ENCODE measurements at regions not wholly inside any gene's neighbourhood (a gene's known extent, or its start where the extent isn't known, plus 50 kb on each side); places are given as distances from the start of the nearest gene placed in this dataset.
"Not testable (repeated sequence)": the region's sequence is repeated elsewhere in the genome, so short reads cannot be mapped to it uniquely, and the experiment has no call there.

DNA sequence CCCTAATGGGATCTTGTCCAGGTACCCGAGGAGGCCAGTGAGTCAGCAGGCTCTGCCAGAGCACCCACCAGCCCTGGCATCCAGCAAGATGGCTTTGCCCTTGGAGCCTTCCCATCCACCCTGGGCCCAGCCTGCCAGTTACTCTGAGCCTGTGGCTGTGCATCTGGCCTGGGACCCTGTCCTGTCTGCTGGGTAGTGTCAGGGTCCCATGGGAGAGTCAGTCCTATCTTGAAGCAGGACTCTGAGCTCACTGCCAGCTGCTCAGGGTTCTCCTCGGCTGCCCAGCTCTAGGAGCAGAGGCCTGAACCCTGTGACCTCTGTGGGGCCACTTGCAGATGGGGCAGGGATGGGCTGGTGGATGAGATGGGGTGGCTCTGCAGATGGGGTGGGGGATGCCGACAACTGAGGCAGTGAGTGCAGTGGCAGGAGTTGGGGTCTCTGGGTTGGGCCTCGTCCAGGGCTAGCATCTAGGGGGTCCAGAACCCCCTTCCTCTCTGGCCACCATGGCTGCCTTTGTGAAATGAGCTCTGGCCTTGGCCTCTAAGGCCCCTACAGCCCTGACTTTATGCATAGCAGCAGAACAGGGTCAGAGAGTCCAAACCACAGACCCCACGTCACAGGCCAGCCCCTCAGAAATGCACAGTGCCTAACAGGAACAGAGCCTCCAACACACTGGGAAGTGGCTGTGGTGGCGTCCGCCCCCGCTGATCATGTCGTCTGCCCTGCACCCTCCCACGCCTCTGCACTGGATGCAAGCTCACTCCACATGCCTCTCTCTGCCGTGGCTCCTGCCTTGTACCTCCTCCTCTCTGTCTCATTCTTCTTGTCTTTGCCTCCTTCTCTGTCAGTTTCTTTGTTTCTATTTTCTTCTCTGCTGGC, 88.1 kb upstream of the RET start:
- Histone ChIP-seq H3K27ac (ENCODE audit: low read depth, low read length) (no peak overlapping the region), H3K27me3 (ENCODE audit: insufficient read depth, low read length) (peaks cover 10% of the 10 kb centered on the region; the same call in 1 of the 2 replicates), H2AFZ (ENCODE audit: low read length, unreplicated experiment) (no peak overlapping the region), H3K4me1 (ENCODE audit: control insufficient read depth, insufficient read depth, low read length, unreplicated experiment) (no peaks in the 10 kb centered on the region), H3K36me3 (ENCODE audit: insufficient read depth, low read length) (no peaks in the 10 kb centered on the region), H3K4me3 (ENCODE audit: low read depth, low read length) (no peak overlapping the region), H3K79me2 (ENCODE audit: control insufficient read depth, insufficient read depth, low read length, unreplicated experiment) (no peaks in the 10 kb centered on the region)

DNA sequence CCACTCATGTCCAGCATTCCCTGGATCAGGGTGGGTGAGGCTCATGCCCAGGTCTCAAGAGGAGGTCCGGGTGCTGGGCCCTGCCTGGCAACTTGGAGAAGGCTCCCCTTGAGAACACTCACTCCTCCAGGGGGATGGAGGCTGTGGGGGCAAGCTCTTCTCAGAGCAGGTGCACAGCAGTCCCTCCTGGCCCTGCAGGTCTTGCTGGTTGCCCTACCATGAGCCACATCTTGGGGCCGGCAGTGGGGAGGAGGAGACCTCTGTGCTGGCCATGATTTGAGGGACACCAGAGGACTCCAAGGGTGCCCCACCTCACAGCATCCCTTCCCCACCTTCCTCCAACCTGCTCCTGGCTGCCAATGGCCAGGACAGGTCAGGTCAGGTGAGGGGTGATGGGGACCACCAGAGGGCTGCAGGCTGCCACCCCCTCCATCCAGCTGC, 87.4 kb upstream of the RET start:
- no peak overlapping the region for H3K4me3 ChIP-seq (ENCODE audit: low read depth, low read length)
- peaks cover 10% of the 10 kb centered on the region; the same call in 1 of the 2 replicates for H3K27me3 ChIP-seq (ENCODE audit: insufficient read depth, low read length)
- no peak overlapping the region for H3K27ac ChIP-seq (ENCODE audit: low read depth, low read length)
- H3K36me3 ChIP-seq (ENCODE audit: insufficient read depth, low read length): no peaks in the 10 kb centered on the region
- H2AFZ ChIP-seq (ENCODE audit: low read length, unreplicated experiment): no peak overlapping the region
- H3K4me1 ChIP-seq (ENCODE audit: control insufficient read depth, insufficient read depth, low read length, unreplicated experiment): no peaks in the 10 kb centered on the region
- H3K79me2 ChIP-seq (ENCODE audit: control insufficient read depth, insufficient read depth, low read length, unreplicated experiment): no peaks in the 10 kb centered on the region

DNA sequence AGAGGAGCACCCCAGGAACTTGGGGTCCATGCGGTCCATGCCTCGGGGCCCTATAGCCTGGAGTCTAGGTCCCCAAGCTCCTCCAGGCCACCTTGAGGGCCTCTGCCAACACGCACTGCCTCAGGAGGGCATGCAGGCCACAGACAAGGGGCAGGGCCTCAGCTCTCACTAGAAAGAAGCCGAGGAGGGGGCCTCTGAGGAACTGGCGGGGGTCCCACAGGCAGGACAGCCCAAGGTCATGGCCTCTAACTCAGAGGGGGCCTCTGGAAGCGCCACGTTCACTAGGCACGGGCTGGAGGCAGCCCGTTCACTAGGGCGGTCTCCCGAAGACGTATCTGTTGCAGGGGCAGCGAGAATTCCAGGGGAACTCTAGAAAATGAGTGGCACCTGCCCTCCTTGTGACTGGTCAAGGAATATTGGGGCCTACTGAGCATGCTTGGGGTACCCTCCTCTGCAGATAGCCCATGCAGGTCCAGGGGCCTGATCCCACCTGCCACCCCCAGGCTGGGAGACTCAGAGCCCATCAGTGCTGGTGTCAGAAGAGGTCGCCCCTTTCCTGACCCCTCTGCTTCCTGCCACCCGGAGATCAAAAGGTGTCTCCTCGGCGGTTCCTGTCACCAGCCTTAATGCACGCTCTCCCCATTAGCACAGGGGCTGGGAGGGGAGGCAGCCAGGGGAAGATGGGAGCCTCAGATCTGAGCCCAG, 86.7 kb upstream of the RET start:
- Histone ChIP-seq H3K27me3 (ENCODE audit: insufficient read depth, low read length) (peaks cover 10% of the 10 kb centered on the region; the same call in 1 of the 2 replicates), H2AFZ (ENCODE audit: low read length, unreplicated experiment) (no peak overlapping the region), H3K36me3 (ENCODE audit: insufficient read depth, low read length) (no peaks in the 10 kb centered on the region), H3K4me3 (ENCODE audit: low read depth, low read length) (no peak overlapping the region), H3K79me2 (ENCODE audit: control insufficient read depth, insufficient read depth, low read length, unreplicated experiment) (no peaks in the 10 kb centered on the region), H3K4me1 (ENCODE audit: control insufficient read depth, insufficient read depth, low read length, unreplicated experiment) (no peaks in the 10 kb centered on the region), H3K27ac (ENCODE audit: low read depth, low read length) (no peak overlapping the region)

DNA sequence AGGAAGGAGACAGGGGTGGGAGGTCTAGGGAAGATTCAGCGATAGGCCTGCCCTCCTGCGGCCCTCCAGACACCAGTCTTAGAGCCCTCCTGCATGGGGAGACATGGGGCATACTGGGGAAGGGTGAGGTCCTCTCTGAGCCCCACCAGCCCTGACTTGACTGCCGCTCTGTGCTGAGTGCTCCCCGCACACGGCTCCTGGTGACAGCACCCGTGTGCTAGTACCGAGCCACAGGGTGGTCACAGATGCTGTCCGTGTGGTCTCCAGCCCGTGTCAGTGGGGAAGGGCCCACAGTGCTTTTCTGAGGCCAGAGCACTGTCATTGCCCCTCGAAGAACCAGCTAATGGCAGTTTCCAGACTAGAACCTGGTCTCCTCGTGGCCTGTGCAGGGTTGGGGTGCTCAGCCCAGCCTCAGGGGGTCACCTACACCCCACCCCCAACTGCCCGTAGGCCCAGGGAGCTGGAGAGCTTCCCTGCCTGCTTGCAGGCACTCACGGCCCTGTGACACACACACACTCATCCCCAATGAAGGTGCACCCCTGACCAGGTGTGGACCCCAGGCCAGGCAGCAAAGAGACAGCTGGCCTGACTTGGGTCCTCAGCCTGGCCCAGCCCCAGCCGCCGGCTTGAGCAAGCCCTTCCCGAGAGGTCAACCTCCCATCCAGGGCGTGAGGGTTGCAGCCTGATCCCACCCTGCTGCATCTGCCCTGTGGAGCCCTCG, 86.0 kb upstream of the RET start:
- H3K36me3 ChIP-seq (ENCODE audit: insufficient read depth, low read length): no peaks in the 10 kb centered on the region
- no peaks in the 10 kb centered on the region for H3K4me1 ChIP-seq (ENCODE audit: control insufficient read depth, insufficient read depth, low read length, unreplicated experiment)
- no peak overlapping the region for H3K27ac ChIP-seq (ENCODE audit: low read depth, low read length)
- peaks cover 10% of the 10 kb centered on the region; the same call in 1 of the 2 replicates for H3K27me3 ChIP-seq (ENCODE audit: insufficient read depth, low read length)
- H3K79me2 ChIP-seq (ENCODE audit: control insufficient read depth, insufficient read depth, low read length, unreplicated experiment): no peaks in the 10 kb centered on the region
- H2AFZ ChIP-seq (ENCODE audit: low read length, unreplicated experiment): no peak overlapping the region
- no peak overlapping the region for H3K4me3 ChIP-seq (ENCODE audit: low read depth, low read length)

DNA sequence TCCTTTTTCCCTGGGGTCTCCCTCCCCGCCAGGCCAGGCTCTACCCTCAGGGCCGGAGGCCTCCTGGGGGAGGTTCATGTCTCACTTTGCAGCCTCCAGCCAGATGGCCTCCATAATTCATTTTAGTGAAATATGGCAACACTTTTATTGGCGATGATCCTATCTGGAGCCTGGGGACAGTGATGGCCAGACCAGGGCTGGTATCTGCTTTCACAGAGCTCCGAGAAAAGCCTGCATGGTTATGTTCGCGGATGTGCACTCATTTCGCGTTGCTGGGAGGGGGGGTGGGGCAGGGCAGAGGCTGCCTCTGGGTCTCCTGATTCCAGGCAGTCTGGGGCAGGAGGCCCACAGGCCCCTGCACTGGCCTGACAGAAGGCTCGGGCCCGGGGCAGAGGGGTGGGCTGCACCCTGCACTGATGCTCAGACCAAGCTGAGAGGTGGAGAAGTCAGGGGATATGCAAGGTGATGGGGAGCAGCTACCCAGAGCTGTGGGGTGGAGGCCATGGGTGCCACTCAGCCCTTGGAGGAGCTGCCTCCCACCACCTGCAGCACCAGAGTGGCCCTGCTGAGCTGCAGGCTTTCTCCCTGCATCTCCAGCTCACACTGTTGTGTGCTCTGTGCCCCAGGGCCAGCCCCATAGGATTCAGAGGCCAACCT, 85.3 kb upstream of the RET start:
- H3K36me3 ChIP-seq (ENCODE audit: insufficient read depth, low read length): no peaks in the 10 kb centered on the region
- H2AFZ ChIP-seq (ENCODE audit: low read length, unreplicated experiment): no peak overlapping the region
- H3K27me3 ChIP-seq (ENCODE audit: insufficient read depth, low read length): peaks cover 10% of the 10 kb centered on the region; the same call in 1 of the 2 replicates
- no peak overlapping the region for H3K4me3 ChIP-seq (ENCODE audit: low read depth, low read length)
- no peaks in the 10 kb centered on the region for H3K79me2 ChIP-seq (ENCODE audit: control insufficient read depth, insufficient read depth, low read length, unreplicated experiment)
- no peak overlapping the region for H3K27ac ChIP-seq (ENCODE audit: low read depth, low read length)
- no peaks in the 10 kb centered on the region for H3K4me1 ChIP-seq (ENCODE audit: control insufficient read depth, insufficient read depth, low read length, unreplicated experiment)

DNA sequence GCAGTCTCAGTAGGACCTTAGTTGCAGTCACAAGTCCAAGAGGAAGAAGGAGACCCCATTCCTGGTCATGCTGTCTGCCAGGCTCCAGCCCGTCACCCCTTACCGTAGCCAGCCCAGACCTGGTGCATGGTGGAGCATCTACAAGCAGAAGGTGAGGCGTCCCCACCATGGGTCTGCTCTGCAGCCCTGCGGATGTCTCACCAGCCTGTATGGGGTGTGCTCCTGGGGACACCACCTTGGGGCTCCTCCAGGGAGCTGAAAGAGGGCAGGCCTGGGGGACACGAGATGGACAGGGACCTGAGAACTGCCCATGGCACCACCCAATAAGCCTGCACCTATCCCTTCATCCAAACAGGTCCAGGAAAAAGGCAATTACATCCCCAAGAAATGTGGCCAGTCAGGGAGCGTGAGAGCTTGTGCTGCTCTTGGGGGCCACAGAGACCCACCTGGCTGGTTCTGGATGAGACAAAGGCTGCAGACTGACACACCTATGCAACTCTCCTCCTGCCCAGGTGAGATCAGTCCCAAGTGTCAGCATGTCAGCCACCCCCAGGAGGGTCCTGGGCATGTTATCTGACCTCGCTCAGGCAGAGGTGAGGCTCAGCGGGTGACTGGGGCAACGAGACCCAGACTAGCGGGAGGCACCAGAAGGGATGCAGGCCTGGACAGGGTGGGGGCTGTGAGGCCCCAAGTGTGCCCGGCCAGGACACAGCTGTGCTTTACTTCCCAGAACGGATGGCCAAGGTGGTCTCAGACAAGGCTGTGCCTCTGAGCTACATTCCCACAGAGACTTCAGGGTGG, 84.5 kb upstream of the RET start:
- Histone ChIP-seq H3K27ac (ENCODE audit: low read depth, low read length) (no peak overlapping the region), H3K27me3 (ENCODE audit: insufficient read depth, low read length) (peaks cover 10% of the 10 kb centered on the region; the same call in 1 of the 2 replicates), H2AFZ (ENCODE audit: low read length, unreplicated experiment) (no peak overlapping the region), H3K36me3 (ENCODE audit: insufficient read depth, low read length) (no peaks in the 10 kb centered on the region), H3K4me3 (ENCODE audit: low read depth, low read length) (no peak overlapping the region), H3K4me1 (ENCODE audit: control insufficient read depth, insufficient read depth, low read length, unreplicated experiment) (no peaks in the 10 kb centered on the region), H3K79me2 (ENCODE audit: control insufficient read depth, insufficient read depth, low read length, unreplicated experiment) (no peaks in the 10 kb centered on the region)

DNA sequence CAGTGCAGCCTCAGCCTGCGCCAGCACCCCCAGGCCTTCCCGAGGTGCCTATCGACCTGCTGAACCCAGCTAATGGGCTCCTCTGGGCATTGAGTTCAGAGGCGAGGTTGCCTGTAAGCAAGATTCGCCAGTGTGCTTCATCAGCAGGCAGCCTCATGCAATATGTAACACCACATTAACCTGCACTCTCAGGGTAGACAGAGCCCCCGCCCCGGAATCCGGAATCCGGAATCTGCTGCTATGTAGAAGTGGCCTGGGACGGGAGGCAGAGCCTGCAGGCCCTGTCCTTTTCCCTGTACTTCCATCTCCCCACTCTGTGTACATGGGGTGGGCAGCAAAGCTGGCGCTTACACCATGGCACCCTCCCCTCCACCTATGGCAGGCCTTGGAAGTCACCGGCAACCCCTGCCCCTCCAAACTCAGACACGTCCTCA, 83.9 kb upstream of the RET start:
- peaks cover 10% of the 10 kb centered on the region; the same call in 1 of the 2 replicates for H3K27me3 ChIP-seq (ENCODE audit: insufficient read depth, low read length)
- H2AFZ ChIP-seq (ENCODE audit: low read length, unreplicated experiment): no peak overlapping the region
- H3K79me2 ChIP-seq (ENCODE audit: control insufficient read depth, insufficient read depth, low read length, unreplicated experiment): no peaks in the 10 kb centered on the region
- no peaks in the 10 kb centered on the region for H3K4me1 ChIP-seq (ENCODE audit: control insufficient read depth, insufficient read depth, low read length, unreplicated experiment)
- no peaks in the 10 kb centered on the region for H3K36me3 ChIP-seq (ENCODE audit: insufficient read depth, low read length)
- H3K27ac ChIP-seq (ENCODE audit: low read depth, low read length): no peak overlapping the region
- H3K4me3 ChIP-seq (ENCODE audit: low read depth, low read length): no peak overlapping the region

DNA sequence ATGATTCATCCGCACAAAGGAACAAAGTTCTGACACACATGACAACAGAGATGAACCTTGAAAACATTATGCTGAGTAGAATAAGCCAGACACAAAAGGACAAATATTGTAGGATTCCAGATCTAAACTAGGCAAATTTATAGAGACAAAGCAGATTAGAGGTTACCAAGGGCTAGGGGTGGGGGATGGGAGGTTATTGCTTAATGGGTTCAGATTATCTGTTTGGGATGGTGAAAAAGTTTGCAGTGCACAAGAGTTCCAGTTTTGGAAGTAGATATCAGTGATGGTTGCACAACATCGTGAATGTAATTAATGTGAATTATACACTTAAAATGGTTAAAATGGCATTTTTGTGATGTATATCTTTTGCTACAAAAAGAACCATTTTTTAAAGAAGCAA, 82.0 kb upstream of the RET start:
- not testable (repeated sequence) for H3K36me3 ChIP-seq (ENCODE audit: insufficient read depth, low read length); H3K27ac ChIP-seq (ENCODE audit: low read depth, low read length); H3K27me3 ChIP-seq (ENCODE audit: insufficient read depth, low read length); H3K4me1 ChIP-seq (ENCODE audit: control insufficient read depth, insufficient read depth, low read length, unreplicated experiment); H3K79me2 ChIP-seq (ENCODE audit: control insufficient read depth, insufficient read depth, low read length, unreplicated experiment); H2AFZ ChIP-seq (ENCODE audit: low read length, unreplicated experiment); H3K4me3 ChIP-seq (ENCODE audit: low read depth, low read length)

DNA sequence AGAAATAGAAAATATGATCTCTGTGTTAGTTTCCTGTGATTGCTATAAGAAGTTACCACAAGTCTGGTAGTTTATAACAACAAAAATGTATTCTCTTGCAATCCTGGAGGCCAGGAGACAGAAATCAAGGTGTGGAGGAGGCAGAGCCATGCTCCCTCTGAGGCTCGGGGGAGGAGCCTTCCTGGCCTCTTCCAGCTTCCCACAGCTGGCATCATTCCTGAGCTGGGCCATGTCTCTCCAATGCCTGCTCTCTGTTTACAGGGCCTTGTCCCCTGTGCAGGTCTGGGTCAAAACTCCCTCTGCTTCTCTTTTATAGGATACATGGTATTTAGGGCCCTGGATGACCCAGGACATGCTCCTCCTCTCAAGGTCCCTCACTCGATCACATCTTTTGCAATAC, 81.3 kb upstream of the RET start:
- H3K36me3 ChIP-seq (ENCODE audit: insufficient read depth, low read length): no peaks in the 10 kb centered on the region
- H3K4me3 ChIP-seq (ENCODE audit: low read depth, low read length): no peak overlapping the region
- no peaks in the 10 kb centered on the region for H3K79me2 ChIP-seq (ENCODE audit: control insufficient read depth, insufficient read depth, low read length, unreplicated experiment)
- H3K27ac ChIP-seq (ENCODE audit: low read depth, low read length): no peak overlapping the region
- no peaks in the 10 kb centered on the region for H3K4me1 ChIP-seq (ENCODE audit: control insufficient read depth, insufficient read depth, low read length, unreplicated experiment)
- no peak overlapping the region for H2AFZ ChIP-seq (ENCODE audit: low read length, unreplicated experiment)
- peaks cover 10% of the 10 kb centered on the region; the same call in 1 of the 2 replicates for H3K27me3 ChIP-seq (ENCODE audit: insufficient read depth, low read length)
